Endothelial cell of umbilical vein (primary cell): ENCODE measurements at regions not wholly inside any gene's neighbourhood (a gene's known extent, or its start where the extent isn't known, plus 50 kb on each side); places are given as distances from the start of the nearest gene placed in this dataset.

ENCODE experiments used
- MYC ChIP-seq: IDR thresholded peaks from one replicate; pipeline ENCODE4 v1.6.1; 2011; ENCODE audit warnings: mild to moderate bottlenecking, low read depth, low read length
- POLR2A ChIP-seq: IDR thresholded peaks from 2 replicates; pipeline ENCODE4 v1.6.1; 2012; ENCODE audit warnings: low read depth, mild to moderate bottlenecking, control low read depth, low read length
- POLR2AphosphoS5 ChIP-seq: IDR thresholded peaks from 2 replicates; pipeline ENCODE4 v1.6.1; 2012; ENCODE audit warnings: low read depth, mild to moderate bottlenecking, control low read depth, low read length, moderate library complexity; ENCODE audit not compliant: insufficient read depth
- TF ChIP-seq, protein P1 (sequence below), 2 donors: IDR thresholded peaks; 1 replicate in 1 of 2; 2 replicates in 1 of 2; pipeline ENCODE4 v1.5.1; 2011; ENCODE audit warnings: low read length in 2 of 2, mild to moderate bottlenecking in 2 of 2, moderate library complexity in 2 of 2, control low read depth in 1 of 2, inconsistent platforms in 1 of 2, low read depth in 1 of 2; ENCODE audit not compliant: insufficient read depth in 1 of 2; ENCODE audit errors: extremely low read depth in 1 of 2
- TF ChIP-seq, protein P2 (sequence below): IDR thresholded peaks from 2 replicates; pipeline ENCODE4 v1.6.1; 2011; ENCODE audit not compliant: insufficient read depth, insufficient read length

DNA sequence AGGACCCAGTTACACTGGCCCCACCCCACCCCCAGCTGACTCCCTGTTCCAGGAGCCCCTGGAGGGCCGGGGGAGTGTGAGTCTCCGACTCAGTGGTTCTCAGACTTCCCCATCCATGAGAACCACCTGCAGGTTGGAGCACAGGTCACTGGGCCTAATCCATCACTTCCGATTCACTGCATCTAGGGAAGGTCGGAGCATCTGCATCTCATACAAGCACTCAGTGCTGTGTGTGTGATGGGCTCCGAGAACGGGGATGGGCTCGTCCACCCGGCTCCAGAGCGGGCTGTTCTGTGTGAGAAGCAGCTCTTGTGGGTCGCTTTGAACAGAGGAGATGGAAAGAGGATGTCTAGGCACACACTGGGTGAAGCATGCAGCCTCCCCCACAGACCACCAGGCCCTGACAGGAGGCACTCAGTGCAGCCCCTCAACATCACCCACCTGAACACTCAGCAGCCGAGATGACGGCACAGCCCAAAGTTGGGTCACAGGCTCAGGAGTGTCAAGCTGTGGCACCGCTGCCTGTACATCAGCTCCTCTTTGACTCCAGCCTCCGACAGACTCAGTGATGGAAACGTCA, 541.4 kb downstream of the BRD1 start:
- TF ChIP-seq MYC (no peak), POLR2A (no peak), POLR2AphosphoS5 (no peak)
- TF ChIP-seq, protein P1, sequence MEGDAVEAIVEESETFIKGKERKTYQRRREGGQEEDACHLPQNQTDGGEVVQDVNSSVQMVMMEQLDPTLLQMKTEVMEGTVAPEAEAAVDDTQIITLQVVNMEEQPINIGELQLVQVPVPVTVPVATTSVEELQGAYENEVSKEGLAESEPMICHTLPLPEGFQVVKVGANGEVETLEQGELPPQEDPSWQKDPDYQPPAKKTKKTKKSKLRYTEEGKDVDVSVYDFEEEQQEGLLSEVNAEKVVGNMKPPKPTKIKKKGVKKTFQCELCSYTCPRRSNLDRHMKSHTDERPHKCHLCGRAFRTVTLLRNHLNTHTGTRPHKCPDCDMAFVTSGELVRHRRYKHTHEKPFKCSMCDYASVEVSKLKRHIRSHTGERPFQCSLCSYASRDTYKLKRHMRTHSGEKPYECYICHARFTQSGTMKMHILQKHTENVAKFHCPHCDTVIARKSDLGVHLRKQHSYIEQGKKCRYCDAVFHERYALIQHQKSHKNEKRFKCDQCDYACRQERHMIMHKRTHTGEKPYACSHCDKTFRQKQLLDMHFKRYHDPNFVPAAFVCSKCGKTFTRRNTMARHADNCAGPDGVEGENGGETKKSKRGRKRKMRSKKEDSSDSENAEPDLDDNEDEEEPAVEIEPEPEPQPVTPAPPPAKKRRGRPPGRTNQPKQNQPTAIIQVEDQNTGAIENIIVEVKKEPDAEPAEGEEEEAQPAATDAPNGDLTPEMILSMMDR (IDR thresholded peaks at IDR 0.05; ENCODE audit: extremely low read depth in 1 of 2, insufficient read depth in 1 of 2, low read depth in 1 of 2, low read length in 2 of 2): no peak
- TF ChIP-seq, protein P2, sequence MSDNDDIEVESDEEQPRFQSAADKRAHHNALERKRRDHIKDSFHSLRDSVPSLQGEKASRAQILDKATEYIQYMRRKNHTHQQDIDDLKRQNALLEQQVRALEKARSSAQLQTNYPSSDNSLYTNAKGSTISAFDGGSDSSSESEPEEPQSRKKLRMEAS: no peak
